Right lobe of liver (tissue), 4 donors: ENCODE measurements at regions not wholly inside any gene's neighbourhood (a gene's known extent, or its start where the extent isn't known, plus 50 kb on each side); places are given as distances from the start of the nearest gene placed in this dataset.

Experiments
- CTCF ChIP-seq, 4 donors: fragments of 200-600 bp in 3 of 4; fragments of 450-650 bp in 1 of 4; IDR thresholded peaks; one replicate each; pipeline versions ENCODE4 v1.5.1 to v1.8.0; 2016 to 2022; ENCODE audit warnings: antibody characterized with exemption in 4 of 4, mild to moderate bottlenecking in 2 of 4
- POLR2A ChIP-seq: fragments of 450-650 bp; IDR thresholded peaks from one replicate; pipeline ENCODE4 v1.6.1; 2017; ENCODE audit warnings: antibody characterized with exemption, mild to moderate bottlenecking
- donor health status: DM: no; HTN: no; CAD: no.
- donor health status: DM: no; HTN: no; CAD: no.
- donor health status: DM: no; HTN: yes; CAD: no.

- TF ChIP-seq POLR2A (no peak), CTCF (IDR thresholded peaks at IDR 0.05) (no peak)
Measured at GRCh38 chr13:83178008-83178407, 704.3 kb downstream of the SLITRK1 start.
